Glomerular visceral epithelial cell (primary cell): ENCODE measurements at regions not wholly inside any gene's neighbourhood (a gene's known extent, or its start where the extent isn't known, plus 50 kb on each side); places are given as distances from the start of the nearest gene placed in this dataset.

ENCODE experiments used
- DNase-seq: peaks from one replicate; pipeline ENCODE4 v3.0.0-alpha.2; 2016; ENCODE audit errors: extremely low spot score

DNA sequence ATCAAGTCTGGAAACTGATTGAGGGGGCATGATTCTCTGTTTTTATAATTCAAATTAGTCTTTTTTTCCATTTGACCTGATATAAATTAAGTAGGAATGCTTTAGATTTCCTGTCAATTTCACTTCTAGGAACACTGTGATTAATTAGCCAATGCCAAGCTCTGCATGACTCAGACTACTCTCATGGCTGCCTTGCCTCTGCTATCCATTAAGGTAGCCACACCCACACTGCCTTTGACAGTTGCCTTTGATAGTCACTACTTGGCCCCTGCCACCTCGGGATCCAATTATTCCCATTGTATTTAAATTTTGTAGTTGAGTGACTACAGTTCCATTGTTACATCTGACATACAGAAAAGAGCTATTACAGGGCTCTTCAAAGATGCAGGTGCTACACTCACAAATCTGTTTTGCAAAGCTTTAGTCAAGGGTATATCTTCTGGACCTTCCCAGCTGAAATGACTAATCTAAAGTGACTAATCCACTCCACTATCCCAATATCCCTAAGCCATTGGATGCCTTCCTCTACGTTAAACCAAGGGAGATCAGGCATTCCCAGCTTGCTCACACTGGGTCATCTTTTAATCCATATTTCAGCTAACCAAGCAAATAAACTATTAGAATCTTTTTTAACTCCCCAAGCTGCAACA, 1193.1 kb upstream of the MIR17HG start:
- DNase-seq, result no peak

DNA sequence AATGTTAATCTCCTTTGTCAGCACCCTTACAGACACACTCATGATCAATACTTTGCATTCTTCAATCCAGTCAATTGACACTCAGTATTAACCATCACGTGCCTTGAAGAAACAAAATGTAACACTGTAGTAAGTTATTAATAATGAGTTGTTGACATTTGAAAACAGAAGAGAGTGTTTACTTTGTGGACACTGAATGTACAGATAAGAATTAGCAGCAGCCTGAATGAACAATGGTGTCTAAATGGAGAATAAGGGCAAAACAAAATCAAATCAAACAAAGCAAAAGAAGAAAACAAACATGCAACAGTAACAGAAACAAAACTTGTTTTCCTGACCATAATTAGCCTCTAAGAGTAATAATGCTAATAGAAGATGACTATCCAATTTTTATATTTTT, 1191.1 kb upstream of the MIR17HG start:
- DNase-seq, result no peak

DNA sequence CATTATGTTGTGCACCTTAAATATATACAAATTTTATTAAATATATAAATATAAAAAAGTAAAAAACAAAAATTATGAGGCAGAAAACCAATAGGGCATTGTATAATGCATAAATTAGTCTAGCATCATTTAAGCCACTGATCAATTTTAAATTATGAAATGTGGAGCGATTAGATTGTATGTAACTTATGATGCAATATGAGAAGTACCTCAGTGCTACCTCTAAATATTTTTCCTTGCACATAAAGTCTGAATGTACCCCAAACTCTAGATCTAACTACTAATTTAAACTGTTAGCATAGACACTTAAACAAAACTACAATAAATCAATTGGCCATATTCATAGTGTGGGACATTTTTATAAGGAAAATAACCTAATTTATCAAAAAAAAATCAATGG, 1178.5 kb upstream of the MIR17HG start:
- DNase-seq, result no peak

DNA sequence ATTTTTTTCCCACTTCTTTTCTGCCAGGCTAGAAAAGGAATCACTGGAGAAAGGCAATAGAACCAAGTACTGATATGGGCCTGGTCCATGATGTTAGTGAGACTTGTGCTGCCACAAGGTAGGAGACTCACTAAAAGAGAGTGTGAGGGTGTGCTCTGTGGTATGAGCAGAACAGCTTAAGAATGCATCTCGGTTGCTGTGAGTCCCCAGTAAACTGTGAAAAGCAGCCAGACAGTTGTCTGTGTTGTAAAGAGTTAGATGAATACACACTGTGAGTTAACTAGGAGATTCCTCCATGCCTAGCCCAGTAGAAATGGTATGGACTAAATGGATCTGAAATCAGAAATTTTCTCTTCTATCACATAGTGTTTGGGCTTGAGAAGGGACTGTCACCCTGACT, 1177.3 kb upstream of the MIR17HG start:
- no peak for DNase-seq

DNA sequence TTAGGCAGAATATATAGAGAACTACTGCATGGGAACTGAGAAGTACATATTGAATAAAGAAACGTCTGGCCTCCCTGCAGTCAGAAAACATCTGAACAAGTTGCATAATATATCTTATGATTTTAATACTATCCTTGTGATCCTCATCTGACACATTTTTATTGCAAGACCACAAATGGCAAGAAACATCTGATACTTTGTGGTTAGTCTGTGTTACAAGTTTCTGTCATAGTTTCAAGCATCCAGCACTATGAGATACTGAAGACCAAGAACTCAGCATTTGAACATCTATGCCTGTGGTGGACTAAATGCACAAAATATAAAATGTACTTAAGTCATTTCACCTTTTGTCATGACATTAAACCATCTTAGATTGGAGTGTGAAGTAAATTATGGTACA, 1175.8 kb upstream of the MIR17HG start:
- no peak for DNase-seq

DNA sequence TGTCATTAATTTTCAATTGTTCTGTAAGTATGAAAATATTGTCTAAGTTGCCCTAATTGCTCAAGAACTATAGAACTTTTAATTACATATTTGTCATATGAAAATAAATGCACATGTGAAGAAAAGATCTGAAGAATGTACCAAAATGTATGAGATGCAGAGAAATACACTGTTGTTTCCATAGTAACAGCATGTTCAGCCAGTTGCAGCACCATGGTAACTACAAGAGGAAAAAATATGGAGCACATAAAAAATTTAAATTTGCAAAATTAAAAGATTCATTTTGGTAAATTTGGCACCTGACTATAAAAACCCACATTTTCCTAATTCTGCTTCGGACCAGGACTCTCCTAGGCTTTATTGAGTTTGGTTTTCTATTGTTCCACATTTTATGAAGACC, 1170.0 kb upstream of the MIR17HG start:
- DNase-seq, result no peak

DNA sequence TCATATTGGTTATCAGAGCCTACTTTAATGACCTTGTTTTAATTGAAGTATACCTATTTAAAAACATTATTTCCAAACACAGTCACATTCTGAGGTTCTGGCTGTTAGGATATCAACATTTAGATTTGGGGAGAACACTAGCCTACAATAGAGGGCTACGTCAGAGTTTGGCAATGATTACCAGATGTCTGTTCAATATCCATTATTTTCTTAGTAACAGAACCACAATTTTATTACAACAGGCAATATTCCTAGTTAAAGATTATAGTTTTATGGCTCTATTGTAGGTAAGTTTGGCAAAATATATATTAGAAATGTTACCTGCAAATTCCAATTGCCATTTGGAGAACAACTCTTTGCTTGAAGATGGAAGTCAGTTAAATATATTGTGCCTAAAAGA, 1163.1 kb upstream of the MIR17HG start:
- DNase-seq, result no peak

DNA sequence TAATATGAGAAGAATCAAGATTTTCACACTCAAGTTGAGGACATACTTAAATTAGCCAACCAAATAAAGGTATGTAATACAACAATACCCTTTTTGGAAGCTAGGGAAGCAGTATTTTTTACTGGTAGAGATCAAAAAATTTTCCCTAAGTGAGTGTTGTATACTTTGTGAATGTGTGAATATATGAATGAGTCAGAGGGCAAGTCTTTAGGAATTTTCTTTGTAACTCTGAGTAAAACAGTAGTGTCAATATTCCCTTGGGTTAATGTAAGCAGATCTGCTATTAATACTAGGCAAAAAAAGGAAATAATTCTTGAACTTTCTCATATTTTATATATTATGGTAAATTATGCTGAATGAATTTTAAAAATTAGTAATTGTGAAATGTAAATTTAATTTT, 1161.8 kb upstream of the MIR17HG start:
- no peak for DNase-seq

DNA sequence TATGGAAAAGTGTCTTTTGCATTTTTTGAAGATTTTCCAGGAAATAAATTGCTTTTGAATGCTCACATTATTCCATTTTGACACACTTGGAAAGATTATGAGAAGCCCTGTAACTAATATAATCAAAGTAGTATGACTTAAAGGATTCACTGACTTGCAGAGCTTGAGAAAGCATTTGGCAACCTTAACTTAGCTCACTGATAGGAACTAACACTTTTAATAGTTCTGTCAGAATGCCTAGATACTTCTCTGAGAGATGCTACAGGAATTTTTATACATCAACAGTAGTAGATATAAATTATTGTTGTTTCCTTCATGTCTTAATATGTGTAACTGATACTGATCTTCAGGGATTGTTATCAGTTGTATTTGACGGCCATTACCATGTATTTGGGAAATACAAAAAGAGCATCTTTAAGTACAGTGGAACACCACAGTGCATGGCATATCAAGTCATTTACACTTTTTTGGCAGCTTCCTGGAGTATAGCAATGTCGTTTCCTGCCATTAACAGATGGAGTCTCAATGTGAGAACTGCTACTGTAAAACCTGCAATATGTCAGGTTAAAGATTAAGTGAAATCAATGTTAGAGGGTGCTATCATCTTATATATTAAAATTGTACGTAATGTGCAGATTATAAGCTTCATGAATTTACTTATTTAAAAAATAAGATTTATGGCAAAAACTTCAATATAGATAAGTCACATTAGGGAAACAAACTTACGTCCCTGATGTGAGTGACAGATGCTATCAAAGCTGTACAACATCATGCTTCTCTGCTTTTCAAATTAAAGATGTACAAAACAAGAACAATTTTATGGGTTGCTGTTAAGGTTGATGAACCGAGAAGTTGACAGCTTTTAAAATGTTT, 1159.8 kb upstream of the MIR17HG start:
- no peak for DNase-seq

DNA sequence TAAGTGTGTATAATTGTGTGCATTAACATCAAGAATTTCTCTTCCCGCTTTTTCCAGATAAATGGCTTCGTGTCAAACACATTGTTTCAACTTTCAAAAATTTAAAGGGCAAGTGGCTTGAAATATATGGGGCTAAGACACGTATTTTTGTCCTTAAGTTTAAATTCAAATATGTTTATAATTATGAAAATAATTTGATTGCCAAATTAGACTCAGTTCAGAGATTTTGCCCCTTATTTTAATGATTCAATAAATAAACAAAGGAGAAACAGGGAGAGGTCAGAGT, 1159.2 kb upstream of the MIR17HG start:
- no peak for DNase-seq

DNA sequence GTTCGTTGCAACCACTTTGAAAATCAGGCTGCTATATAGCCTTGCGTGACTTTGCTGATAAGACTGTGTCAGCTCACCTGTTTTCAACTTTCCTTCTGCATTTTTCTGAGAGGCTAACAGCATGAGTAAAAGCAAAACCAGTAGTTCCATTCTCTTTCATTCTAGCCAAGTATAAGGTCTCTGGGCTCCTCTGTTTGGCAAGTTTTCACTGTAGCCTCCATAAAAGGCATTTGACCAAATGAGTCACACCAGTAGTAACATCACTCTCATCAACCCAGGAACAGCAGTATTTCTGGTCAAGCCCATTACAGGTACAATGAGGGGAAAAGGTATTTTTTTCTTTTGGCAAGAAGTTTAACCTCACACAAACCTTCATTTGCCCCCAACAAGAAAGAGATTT, 1149.8 kb upstream of the MIR17HG start:
- DNase-seq, result no peak

DNA sequence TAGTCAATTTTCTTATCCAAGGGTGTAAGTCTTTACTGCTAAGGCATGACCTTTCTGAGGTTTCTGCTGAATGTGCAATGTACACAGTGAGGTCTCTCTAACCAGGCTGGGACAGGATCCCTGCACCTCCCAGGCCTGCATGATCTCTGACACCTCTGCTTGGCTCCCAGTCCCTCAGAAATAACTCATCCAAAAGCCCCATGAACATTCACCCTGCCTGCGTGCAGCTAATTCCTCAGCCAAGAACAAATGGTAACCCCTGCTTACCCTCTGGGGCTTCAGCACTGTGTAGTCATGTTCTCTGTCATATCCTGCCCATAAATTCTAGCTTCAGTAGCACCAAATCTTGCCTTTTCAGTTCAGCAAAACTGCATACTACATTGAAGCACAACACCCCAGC, 1146.3 kb upstream of the MIR17HG start:
- no peak for DNase-seq

DNA sequence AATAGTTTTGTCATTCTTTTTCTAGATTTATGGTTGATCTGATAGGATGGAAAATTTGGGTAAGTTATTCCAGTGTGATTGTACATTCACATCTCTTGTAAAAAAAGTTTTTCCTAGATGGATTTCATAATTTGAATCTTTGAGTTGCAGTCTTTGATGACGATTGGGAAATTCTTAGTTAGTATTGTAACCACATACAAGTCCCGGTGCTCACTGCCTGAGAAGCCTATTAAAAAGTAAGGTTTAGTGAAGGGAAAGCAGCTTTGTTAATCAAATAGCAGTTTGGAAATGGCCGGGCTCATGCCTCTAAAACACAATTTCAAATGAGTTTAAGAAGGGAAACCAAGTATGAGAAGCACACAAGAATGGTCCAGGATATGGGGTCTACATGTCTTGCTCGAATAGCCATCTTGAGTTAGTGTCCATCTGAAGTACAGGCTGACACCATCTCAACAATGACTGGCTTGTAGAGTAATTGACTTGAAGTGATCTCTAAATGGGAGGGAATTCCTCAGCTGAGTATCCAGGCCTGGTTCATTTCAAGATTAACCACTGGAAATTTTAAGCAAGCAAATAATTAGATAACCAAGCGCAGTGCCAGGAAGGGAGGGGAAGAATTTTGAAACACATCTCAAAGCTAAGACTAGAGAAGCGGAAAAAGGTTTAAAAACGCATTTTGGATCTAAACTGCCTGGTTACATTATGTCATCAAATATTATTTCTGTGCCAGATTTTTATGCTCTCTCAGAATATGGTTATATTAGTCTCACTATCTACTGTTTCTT, 1145.6 kb upstream of the MIR17HG start:
- DNase-seq, result no peak

DNA sequence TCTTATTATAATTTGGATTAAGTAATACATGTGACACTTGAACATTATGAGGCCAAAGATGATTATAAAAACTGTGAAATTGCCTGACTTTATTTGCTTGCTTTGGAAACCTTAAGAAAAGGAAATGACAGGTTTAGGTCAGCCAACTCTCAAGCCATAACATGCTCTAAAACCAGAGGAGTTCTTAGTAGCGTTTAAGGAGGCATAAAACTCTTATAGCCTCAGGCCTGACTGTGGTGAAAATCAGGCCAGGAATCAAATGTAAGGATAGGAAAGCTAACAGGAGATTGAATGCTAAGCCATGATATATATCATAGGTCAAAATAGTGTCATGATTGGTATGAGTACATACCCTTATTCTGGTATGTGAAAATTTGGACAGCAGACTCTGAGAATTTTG, 1142.4 kb upstream of the MIR17HG start:
- no peak for DNase-seq

DNA sequence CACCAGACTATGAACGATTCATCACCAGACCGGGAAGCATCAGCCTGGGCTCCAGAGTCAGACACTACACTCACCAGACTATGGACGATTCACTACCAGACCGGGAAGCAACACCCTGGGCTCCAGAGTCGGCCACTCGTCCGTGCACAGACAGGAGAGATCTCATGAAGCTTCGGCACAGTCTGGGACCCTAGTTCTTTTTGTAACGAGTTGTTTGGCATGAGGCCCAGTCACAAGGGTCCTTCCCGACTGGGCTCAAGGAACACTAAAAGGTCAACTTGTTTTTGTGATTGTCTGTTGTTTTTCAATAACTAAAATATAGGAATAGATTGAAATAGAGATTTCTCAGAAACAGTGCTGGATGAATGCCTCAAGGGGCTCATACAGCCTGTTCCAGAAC, 1141.6 kb upstream of the MIR17HG start:
- DNase-seq, result no peak

DNA sequence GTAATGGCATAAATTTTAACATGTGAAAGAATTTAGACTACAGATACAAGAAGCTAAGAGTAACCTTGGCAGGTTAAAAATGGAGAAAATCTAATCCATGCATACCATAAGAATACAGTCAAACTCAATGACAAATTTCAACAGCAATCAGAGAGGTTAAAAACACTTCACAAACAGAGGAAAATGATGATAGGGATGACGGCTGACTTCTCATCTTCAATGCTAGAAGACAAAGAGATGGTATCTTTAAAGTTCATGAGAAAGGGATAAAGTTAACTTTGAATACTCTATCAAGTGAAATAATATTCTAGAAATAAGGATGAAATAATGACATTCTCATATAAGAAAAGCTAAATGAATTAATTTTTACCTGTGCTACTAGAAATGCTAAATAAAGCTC, 1130.2 kb upstream of the MIR17HG start:
- DNase-seq, result no peak

DNA sequence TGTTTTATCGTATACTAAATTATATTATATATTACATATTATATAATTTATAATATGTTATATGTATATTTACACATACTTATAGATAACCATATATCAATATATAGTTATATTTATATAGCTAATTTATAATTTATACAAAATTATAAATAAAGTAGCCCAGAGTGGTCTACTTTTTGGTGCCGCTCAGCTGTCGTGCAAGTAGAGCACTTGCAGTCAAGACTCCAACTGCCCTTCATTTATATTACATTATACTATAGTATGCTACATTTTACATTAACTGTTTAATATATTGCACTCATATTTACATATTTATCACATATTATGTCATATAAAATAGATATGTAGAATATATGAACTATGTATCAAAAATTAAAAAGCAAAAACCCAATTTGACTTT, 1124.7 kb upstream of the MIR17HG start:
- no peak for DNase-seq

DNA sequence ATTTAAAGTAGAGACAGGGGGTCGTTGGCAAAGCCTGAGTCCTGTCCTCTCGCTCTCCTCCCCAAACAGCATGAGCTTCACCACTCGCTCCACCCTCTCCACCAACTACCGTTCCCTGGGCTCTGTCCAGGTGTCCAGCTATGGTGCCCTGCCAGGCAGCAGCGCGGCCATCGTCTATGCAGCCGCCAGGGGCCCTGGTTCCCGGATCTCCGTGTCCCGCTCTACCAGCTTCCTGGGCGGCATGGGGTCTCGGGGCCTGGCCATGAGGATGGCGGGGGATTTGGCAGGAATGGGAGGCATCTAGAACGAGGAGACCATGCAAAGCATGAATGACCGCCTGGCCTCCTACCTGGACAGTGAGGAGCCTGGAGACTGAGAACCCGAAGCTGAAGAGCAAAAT, 1117.2 kb upstream of the MIR17HG start:
- DNase-seq, result no peak

DNA sequence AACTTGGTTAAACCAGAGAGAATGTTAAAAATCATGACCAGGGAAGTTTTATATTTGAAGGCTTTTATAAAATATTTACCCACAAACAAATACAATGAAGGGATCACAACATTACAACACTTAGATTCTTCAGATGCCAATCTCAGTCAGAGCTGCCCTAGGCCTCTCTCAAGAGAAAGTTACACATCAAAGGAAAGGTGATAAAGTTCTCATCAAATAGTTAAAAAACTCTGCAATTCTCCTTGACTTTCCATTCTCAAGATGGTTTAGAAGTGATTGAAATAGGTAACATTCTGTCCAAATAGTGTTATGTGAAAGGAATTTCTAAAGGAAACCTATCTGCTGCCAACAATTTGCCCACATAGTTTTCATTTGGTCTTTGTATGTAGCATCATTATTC, 1115.2 kb upstream of the MIR17HG start:
- DNase-seq, result no peak

DNA sequence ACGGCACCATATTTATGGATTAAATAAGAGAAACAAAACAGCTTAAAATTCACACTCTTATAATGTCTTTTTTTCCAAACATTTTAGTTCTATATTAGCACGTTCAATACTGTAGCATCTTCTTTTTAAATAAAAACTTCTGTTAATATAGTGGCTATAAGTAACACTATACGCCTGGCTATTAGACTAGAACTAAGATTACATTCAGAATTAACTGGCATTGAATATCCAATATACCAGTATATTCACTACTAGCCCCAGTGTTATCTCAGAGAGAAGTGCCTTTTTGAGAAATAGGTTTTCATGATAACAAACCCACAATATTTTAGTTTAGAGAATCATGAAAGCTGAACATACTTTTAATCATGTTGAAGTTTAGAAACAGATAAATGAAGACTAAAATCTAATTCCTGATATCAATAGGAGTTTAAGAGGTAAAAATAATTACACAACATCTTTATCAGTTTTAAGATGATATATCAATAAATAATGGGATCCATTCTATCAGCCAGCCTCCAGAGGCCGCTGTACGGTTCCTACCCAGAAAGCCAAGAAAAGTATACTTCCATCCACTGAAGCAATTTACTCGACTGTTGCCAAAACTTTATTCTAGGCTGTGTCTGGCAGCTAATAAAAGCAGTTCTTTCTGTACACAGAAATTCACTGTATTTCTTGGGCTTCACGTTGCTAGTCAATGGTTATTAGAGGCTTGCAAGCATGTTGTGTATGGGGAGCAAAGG, 1113.4 kb upstream of the MIR17HG start:
- no peak for DNase-seq

DNA sequence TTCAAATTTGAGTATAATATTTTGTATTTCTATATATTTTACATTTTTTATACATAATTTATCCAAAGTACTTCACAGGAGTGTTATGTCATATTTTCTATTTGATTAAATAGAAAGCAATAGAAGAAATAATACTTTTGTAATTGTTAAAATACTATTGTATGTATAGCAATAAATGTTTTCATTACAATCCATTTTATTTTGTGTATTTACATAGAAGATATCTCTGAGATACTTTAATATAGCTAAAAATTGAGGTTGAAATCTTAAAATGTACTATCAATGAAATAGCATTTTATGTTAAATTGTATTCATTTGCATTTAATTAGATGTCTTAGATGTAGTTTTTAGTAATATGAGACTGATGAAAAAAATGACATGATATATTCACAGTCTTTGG, 1109.6 kb upstream of the MIR17HG start:
- no peak for DNase-seq

DNA sequence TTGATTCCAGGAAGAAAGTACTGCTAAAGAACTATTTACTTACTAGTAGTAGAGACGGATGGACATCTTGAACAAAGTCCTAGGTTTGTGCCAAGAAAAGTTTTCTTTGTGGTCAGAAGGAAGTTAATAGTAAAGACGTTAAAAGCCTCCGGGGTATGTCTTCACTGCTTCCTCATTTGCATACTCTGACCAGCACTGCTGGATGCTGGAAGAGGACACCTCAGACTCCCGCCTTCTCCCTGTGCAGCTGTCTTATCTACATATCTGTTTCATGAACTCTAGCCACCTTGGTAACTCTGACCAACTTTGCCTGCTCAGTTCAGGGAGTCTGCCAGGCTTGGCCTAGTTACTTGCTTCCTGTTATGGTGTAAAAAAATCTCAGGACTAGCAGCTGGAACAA, 1109.1 kb upstream of the MIR17HG start:
- no peak for DNase-seq
